ENCODE measurements at regions not wholly inside any gene's neighbourhood (a gene's known extent, or its start where the extent isn't known, plus 50 kb on each side); places are given as distances from the start of the nearest gene placed in this dataset.

DNA sequence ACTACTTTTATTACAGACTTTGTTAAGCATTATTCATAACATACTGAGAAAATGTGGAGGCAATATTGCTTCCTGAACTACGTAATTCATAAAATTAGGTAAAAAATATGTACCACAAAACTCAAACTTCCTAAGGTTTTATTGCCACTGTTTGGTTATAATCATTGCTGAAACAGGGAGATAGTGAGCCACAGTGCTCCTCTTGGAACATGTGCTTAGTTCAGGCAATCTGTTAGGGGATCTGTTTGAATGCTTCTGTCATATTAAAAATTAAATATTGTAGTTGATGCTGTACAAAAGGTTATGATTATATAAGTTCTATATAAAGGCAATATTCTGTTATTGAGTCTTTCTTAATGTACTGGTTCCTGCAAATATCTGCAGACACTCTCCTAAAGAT is 480.7 kb downstream of the GRXCR1 start:
- TF ChIP-seq, protein P1, sequence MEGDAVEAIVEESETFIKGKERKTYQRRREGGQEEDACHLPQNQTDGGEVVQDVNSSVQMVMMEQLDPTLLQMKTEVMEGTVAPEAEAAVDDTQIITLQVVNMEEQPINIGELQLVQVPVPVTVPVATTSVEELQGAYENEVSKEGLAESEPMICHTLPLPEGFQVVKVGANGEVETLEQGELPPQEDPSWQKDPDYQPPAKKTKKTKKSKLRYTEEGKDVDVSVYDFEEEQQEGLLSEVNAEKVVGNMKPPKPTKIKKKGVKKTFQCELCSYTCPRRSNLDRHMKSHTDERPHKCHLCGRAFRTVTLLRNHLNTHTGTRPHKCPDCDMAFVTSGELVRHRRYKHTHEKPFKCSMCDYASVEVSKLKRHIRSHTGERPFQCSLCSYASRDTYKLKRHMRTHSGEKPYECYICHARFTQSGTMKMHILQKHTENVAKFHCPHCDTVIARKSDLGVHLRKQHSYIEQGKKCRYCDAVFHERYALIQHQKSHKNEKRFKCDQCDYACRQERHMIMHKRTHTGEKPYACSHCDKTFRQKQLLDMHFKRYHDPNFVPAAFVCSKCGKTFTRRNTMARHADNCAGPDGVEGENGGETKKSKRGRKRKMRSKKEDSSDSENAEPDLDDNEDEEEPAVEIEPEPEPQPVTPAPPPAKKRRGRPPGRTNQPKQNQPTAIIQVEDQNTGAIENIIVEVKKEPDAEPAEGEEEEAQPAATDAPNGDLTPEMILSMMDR (IDR thresholded peaks at IDR 0.05; ENCODE audit: insufficient read depth, low read depth, low read length) = no peak
- no peak for TF ChIP-seq EZH2 (IDR thresholded peaks at IDR 0.05; ENCODE audit: insufficient read depth, low read length)
